HFF-Myc (cell line): ENCODE measurements at regions not wholly inside any gene's neighbourhood (a gene's known extent, or its start where the extent isn't known, plus 50 kb on each side); places are given as distances from the start of the nearest gene placed in this dataset.

Experiments
- DNase-seq: peaks from one replicate; pipeline ENCODE4 v3.0.0-alpha.2; 2011; ENCODE audit warnings: low read depth; ENCODE audit errors: extremely low read depth
- H3K4me3 ChIP-seq: replicated peaks from 2 replicates; pipeline ENCODE4 v1.5.1; 2011; ENCODE audit warnings: low read depth, mild to moderate bottlenecking, control low read depth, low read length
- TF ChIP-seq, protein P1 (sequence below): IDR thresholded peaks from 2 replicates; pipeline ENCODE4 v1.5.1; 2012; ENCODE audit warnings: mild to moderate bottlenecking, low read depth, low read length, control low read depth; ENCODE audit errors: missing control alignments

DNA sequence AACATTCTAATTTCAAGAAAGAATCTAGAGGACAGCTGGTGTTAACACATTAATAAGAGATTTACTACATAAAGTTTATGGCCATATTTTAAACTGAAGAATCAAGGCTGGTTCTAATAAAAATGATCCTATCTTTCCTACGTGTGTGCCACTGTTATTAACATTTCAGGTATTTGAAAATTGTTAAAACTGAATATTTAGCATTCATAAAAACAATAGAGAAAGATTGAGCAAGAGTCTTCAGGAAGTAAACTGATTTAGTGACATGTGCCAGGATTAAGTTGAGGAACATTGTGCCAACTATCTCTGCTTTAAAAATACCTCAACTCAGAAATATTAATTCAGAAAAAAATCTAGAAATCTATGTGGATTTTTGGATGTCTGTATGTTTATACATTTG, 810.1 kb downstream of the FAT4 start:
- H3K4me3 ChIP-seq = no peak overlapping the region
- TF ChIP-seq, protein P1, sequence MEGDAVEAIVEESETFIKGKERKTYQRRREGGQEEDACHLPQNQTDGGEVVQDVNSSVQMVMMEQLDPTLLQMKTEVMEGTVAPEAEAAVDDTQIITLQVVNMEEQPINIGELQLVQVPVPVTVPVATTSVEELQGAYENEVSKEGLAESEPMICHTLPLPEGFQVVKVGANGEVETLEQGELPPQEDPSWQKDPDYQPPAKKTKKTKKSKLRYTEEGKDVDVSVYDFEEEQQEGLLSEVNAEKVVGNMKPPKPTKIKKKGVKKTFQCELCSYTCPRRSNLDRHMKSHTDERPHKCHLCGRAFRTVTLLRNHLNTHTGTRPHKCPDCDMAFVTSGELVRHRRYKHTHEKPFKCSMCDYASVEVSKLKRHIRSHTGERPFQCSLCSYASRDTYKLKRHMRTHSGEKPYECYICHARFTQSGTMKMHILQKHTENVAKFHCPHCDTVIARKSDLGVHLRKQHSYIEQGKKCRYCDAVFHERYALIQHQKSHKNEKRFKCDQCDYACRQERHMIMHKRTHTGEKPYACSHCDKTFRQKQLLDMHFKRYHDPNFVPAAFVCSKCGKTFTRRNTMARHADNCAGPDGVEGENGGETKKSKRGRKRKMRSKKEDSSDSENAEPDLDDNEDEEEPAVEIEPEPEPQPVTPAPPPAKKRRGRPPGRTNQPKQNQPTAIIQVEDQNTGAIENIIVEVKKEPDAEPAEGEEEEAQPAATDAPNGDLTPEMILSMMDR = no peak
- DNase-seq = no peak

DNA sequence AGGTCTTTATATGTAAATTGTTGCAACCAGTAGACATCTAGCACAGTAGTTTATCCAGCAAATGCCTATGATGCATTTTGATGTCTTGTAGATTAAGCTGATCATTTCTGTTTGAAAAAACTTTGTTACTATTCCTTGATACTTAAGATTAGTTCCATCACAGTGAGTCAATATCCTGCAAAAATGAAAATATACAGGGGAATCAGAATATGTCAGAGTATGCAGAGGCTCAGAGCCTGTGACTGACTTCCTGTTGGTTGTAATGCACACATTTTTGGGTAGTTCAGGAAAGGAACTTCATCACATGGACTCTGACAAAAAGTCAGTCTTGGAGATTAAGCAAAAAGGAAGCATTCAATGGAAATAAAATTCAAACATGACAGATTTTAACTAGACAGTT, 815.5 kb downstream of the FAT4 start:
- H3K4me3 ChIP-seq = no peak overlapping the region
- DNase-seq = no peak
- TF ChIP-seq, protein P1 = no peak

GRCh38 chr4:126136922-126137781, 822.4 kb downstream of the FAT4 start:
- H3K4me3 ChIP-seq = no peak overlapping the region
- DNase-seq = no peak
- TF ChIP-seq, protein P1 = no peak

- DNase-seq = no peak
- TF ChIP-seq, protein P1 = no peak
- H3K4me3 ChIP-seq = no peak overlapping the region
Observed at GRCh38 chr4:126137782-126138170, 823.0 kb downstream of the FAT4 start.

DNA sequence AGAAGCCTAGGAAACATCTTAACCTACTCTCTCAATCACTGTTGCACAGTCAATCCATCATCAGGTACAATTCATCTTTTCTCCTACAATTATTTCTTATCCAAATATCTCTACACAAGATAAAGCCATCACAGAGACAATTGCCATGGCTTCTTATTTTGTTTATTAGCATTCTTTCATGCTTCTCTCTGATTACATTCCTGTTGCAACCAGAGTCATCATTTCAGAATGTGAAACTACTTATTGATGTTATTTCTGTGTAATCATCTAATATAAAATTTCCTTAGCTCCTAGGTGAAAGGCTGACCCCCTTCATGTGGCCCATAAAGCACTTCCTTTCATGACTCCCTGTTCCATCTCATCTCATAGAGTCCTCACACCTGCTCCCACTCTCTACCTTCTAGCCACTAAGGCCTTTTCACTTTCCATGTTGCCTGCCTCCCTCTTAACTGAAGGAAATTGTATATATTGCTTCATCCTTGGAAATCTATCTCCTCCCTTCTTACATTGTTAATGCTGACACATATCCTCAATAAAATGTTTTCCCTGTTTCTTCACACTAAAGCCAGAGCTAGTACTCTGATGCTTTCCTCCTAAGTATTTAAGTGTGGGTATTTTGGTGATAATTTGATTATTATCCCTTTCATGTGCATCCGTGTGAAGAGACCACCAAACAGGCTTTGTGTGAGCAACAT, 829.9 kb downstream of the FAT4 start:
- H3K4me3 ChIP-seq = no peak overlapping the region
- TF ChIP-seq, protein P1 = no peak
- DNase-seq = no peak

- TF ChIP-seq, protein P1 = no peak
- DNase-seq = no peak
Observed at GRCh38 chr4:126168484-126168883, 853.7 kb downstream of the FAT4 start.

More at GRCh38 chr4:126168484-126168883, 853.7 kb downstream of the FAT4 start:
- no peak overlapping the region for H3K4me3 ChIP-seq
